IMR-90 (cell line): ENCODE measurements at regions not wholly inside any gene's neighbourhood (a gene's known extent, or its start where the extent isn't known, plus 50 kb on each side); places are given as distances from the start of the nearest gene placed in this dataset.

Experiments used
- ATAC-seq: fragments of 200-7000 bp; cut with Tn5 transposase; 2 replicates; pipeline ENCODE4 v1.9.1; 2020; ENCODE audit warnings: low read depth, mild to moderate bottlenecking, moderate library complexity
- BruUV-seq: library from RNA; stranded (reverse); fragments of 400-500 nt; replicated peaks from 2 replicates; lab custom pipeline; 2021; lab: Mats Ljungman, UMichigan
- CTCF ChIA-PET: fragments of 300-600 bp; formaldehyde crosslinking; extraction: SDS; loops from one replicate; lab custom pipeline; 2021; ENCODE audit warnings: antibody characterized with exemption; lab: Yijun Ruan, JAX
- POLR2A ChIA-PET: fragments of 300-600 bp; sonication (Branson Sonifier 250); formaldehyde crosslinking; loops from one replicate; lab custom pipeline; 2022; ENCODE audit warnings: antibody characterized with exemption; ENCODE audit not compliant: unreplicated experiment; lab: Charles Lee
- DNase-seq: peaks from one replicate; pipeline ENCODE4 v3.0.0; 2013
- H2AFZ ChIP-seq: replicated peaks from 2 replicates; pipeline ENCODE3; 2013; ENCODE audit warnings: low read length, mild to moderate bottlenecking; ENCODE audit not compliant: poor library complexity
- H2AK5ac ChIP-seq: 2 replicates; pipeline ENCODE4 v1.6.1; 2013; ENCODE audit warnings: low read depth, low read length, inconsistent platforms
- H2AK9ac ChIP-seq: replicated peaks from 2 replicates; pipeline ENCODE3; 2013; ENCODE audit warnings: mild to moderate bottlenecking, low read depth, low read length, moderate library complexity; ENCODE audit not compliant: poor library complexity
- H2BK120ac ChIP-seq: 2 replicates; pipeline ENCODE4 v1.6.1; 2013; ENCODE audit warnings: low read depth, low read length, inconsistent platforms
- H2BK15ac ChIP-seq: 3 replicates; pipeline ENCODE4 v1.6.1; 2013; ENCODE audit warnings: low read depth, low read length, inconsistent platforms
- H2BK20ac ChIP-seq: 2 replicates; pipeline ENCODE4 v1.6.1; 2013; ENCODE audit warnings: low read depth, mild to moderate bottlenecking, inconsistent platforms, low read length, moderate library complexity
- H2BK5ac ChIP-seq: 2 replicates; pipeline ENCODE4 v1.6.1; 2013; ENCODE audit warnings: mild to moderate bottlenecking, low read depth, low read length, inconsistent platforms; ENCODE audit not compliant: poor library complexity, severe bottlenecking
- H3K14ac ChIP-seq: replicated peaks from 2 replicates; pipeline ENCODE4 v1.6.1; 2013; ENCODE audit warnings: low read depth, low read length, inconsistent platforms
- H3K18ac ChIP-seq: 2 replicates; pipeline ENCODE4 v1.6.1; 2013; ENCODE audit warnings: low read depth, low read length, control low read depth
- H3K23ac ChIP-seq: 2 replicates; pipeline ENCODE4 v1.6.1; 2013; ENCODE audit warnings: low read depth, low read length, inconsistent platforms
- H3K27ac ChIP-seq: 2 replicates; pipeline ENCODE4 v1.5.1; 2013; ENCODE audit warnings: mild to moderate bottlenecking, control low read depth, low read length; ENCODE audit not compliant: insufficient read depth
- H3K27me3 ChIP-seq: 2 replicates; pipeline ENCODE4 v1.6.1; 2013; ENCODE audit warnings: low read length; ENCODE audit not compliant: control insufficient read depth, insufficient read depth
- H3K36me3 ChIP-seq: 2 replicates; pipeline ENCODE4 v1.6.1; 2013; ENCODE audit warnings: low read length, mixed read lengths; ENCODE audit not compliant: control insufficient read depth, insufficient read depth
- H3K4ac ChIP-seq: 2 replicates; pipeline ENCODE4 v1.6.1; 2013; ENCODE audit warnings: low read depth, low read length, inconsistent platforms
- H3K4me1 ChIP-seq: 2 replicates; pipeline ENCODE4 v1.6.1; 2013; ENCODE audit warnings: low read length, mixed read lengths; ENCODE audit not compliant: control insufficient read depth, insufficient read depth
- H3K4me2 ChIP-seq: 2 replicates; pipeline ENCODE4 v1.6.1; 2013; ENCODE audit warnings: low read depth, mild to moderate bottlenecking, control low read depth, low read length, moderate library complexity
- H3K4me3 ChIP-seq: 2 replicates; pipeline ENCODE4 v1.5.1; 2013; ENCODE audit warnings: low read depth, mild to moderate bottlenecking, control low read depth, low read length, moderate library complexity; ENCODE audit not compliant: insufficient read depth
- H3K56ac ChIP-seq: 2 replicates; pipeline ENCODE4 v1.6.1; 2013; ENCODE audit warnings: low read length, inconsistent platforms; ENCODE audit not compliant: insufficient read depth; ENCODE audit errors: extremely low read depth
- H3K79me1 ChIP-seq, 2 experiments: 2 replicates each; pipeline ENCODE4 v1.6.1; 2013; ENCODE audit warnings: low read length in 2 of 2, inconsistent platforms in 1 of 2, low read depth in 1 of 2
- H3K9ac ChIP-seq: 2 replicates; pipeline ENCODE4 v1.6.1; 2013; ENCODE audit warnings: low read depth, low read length, control low read depth
- H3K9me1 ChIP-seq: 2 replicates; pipeline ENCODE4 v1.6.1; 2013; ENCODE audit warnings: low read length, inconsistent platforms; ENCODE audit not compliant: insufficient read depth
- H3K9me3 ChIP-seq: 2 replicates; pipeline ENCODE4 v1.6.1; 2013; ENCODE audit warnings: low read length; ENCODE audit not compliant: control insufficient read depth, insufficient read depth
- H4K20me1 ChIP-seq: 2 replicates; pipeline ENCODE4 v1.6.1; 2013; ENCODE audit warnings: low read length, inconsistent platforms; ENCODE audit not compliant: insufficient read depth
- H4K5ac ChIP-seq: 2 replicates; pipeline ENCODE4 v1.6.1; 2013; ENCODE audit warnings: mild to moderate bottlenecking, low read depth, low read length, control low read depth
- H4K8ac ChIP-seq, 2 experiments: 2 replicates each; pipeline ENCODE4 v1.6.1; 2013; ENCODE audit warnings: low read depth in 2 of 2, low read length in 2 of 2, control low read depth in 1 of 2, inconsistent platforms in 1 of 2
- H4K91ac ChIP-seq: 2 replicates; pipeline ENCODE4 v1.6.1; 2013; ENCODE audit warnings: low read depth, low read length, inconsistent platforms; ENCODE audit not compliant: insufficient read depth
- BHLHE40 ChIP-seq: fragments of 150-350 bp; IDR thresholded peaks from 2 replicates; pipeline ENCODE4 v1.6.1; 2016; ENCODE audit warnings: mild to moderate bottlenecking, low read depth, low read length
- CEBPB ChIP-seq: IDR thresholded peaks from 2 replicates; pipeline ENCODE4 v1.6.1; 2012; ENCODE audit warnings: low read depth, low read length, improper control_type of control experiment
- CHD1 ChIP-seq: IDR thresholded peaks from 2 replicates; pipeline ENCODE4 v1.6.1; 2012; ENCODE audit warnings: low read depth, low read length, improper control_type of control experiment
- CTCF ChIP-seq: conservative IDR thresholded peaks from 2 replicates; pipeline ENCODE4 v1.5.1; 2012; ENCODE audit warnings: mild to moderate bottlenecking, low read depth, low read length, improper control_type of control experiment
- ELK1 ChIP-seq: fragments of 150-350 bp; IDR thresholded peaks from 2 replicates; pipeline ENCODE4 v1.6.1; 2016; ENCODE audit warnings: low read depth, mild to moderate bottlenecking, low read length, moderate library complexity, borderline replicate concordance
- FOS ChIP-seq: fragments of 150-350 bp; IDR thresholded peaks from 2 replicates; pipeline ENCODE4 v1.6.1; 2016; ENCODE audit warnings: low read depth, low read length
- MAFK ChIP-seq: IDR thresholded peaks from 2 replicates; pipeline ENCODE4 v1.6.1; 2012; ENCODE audit warnings: low read depth, low read length, improper control_type of control experiment
- MAZ ChIP-seq: IDR thresholded peaks from 2 replicates; pipeline ENCODE4 v1.6.1; 2012; ENCODE audit warnings: low read depth, mild to moderate bottlenecking, low read length, improper control_type of control experiment, moderate library complexity, borderline replicate concordance
- MXI1 ChIP-seq: IDR thresholded peaks from 2 replicates; pipeline ENCODE4 v1.6.1; 2012; ENCODE audit warnings: low read depth, mild to moderate bottlenecking, low read length, moderate library complexity, borderline replicate concordance
- NFE2L2 ChIP-seq: fragments of 150-350 bp; IDR thresholded peaks from 2 replicates; pipeline ENCODE4 v1.6.1; 2016; ENCODE audit warnings: low read depth, mild to moderate bottlenecking, low read length
- POLR2A ChIP-seq: IDR thresholded peaks from 2 replicates; pipeline ENCODE4 v1.6.1; 2012; ENCODE audit warnings: mild to moderate bottlenecking, low read depth, low read length
- RAD21 ChIP-seq: IDR thresholded peaks from 2 replicates; pipeline ENCODE4 v1.6.1; 2012; ENCODE audit warnings: low read length, improper control_type of control experiment
- RCOR1 ChIP-seq: IDR thresholded peaks from 2 replicates; pipeline ENCODE4 v1.6.1; 2012; ENCODE audit warnings: mild to moderate bottlenecking, low read length, improper control_type of control experiment; ENCODE audit not compliant: insufficient replicate concordance
- RFX5 ChIP-seq: IDR thresholded peaks from 2 replicates; pipeline ENCODE4 v1.8.0; 2012; ENCODE audit warnings: low read depth, mild to moderate bottlenecking, low read length, moderate library complexity
- SMC3 ChIP-seq: fragments of 150-350 bp; IDR thresholded peaks from 2 replicates; pipeline ENCODE4 v1.6.1; 2016; ENCODE audit warnings: low read depth, mild to moderate bottlenecking, antibody characterized with exemption, low read length, moderate library complexity
- USF2 ChIP-seq: fragments of 150-350 bp; IDR thresholded peaks from 2 replicates; pipeline ENCODE4 v1.6.1; 2017; ENCODE audit warnings: mild to moderate bottlenecking, antibody characterized with exemption, low read length, low read depth
- WGBS, 2 experiments: methylation state at CpG; one replicate each; pipeline versions ENCODE4 v1.1.5 to v1.1.7; 2013; ENCODE audit warnings: missing lambda C conversion rate in 2 of 2; ENCODE audit not compliant: insufficient read length in 1 of 2; ENCODE audit errors: extremely low coverage in 2 of 2; 5-methylcytosine and 5-hydroxymethylcytosine counted together
- dilution Hi-C: fragments of 300-500 bp; cut with HindIII; formaldehyde crosslinking; loops from one replicate; pipeline ENCODE4 v1.14.3; 2018; ENCODE audit warnings: low sequenced_read_pairs; ENCODE audit not compliant: unreplicated experiment
- in situ Hi-C: fragments of 300-500 bp; cut with MboI; formaldehyde crosslinking; loops from 3 replicates; pipeline ENCODE4 v1.14.3; 2019; ENCODE audit warnings: low sequenced_read_pairs, inconsistent platforms, mixed read lengths
- intact Hi-C: fragments of 100-400 bp; cut with micrococcal nuclease; formaldehyde crosslinking; loops from 2 replicates; pipeline ENCODE4 v1.10.0; 2022

- no peak overlapping the region for H2AFZ ChIP-seq
- H2AK5ac ChIP-seq = no peak overlapping the region
- no peak overlapping the region for H2AK9ac ChIP-seq
- no peaks in the 10 kb centered on the region for H4K20me1 ChIP-seq
- no peak overlapping the region for H3K14ac ChIP-seq
- in situ Hi-C loops = no loop called here
- H3K4me2 ChIP-seq = no peak overlapping the region
- H3K9me1 ChIP-seq = peaks cover 3% of the 10 kb centered on the region; the same call in 1 of the 2 replicates
- no peak overlapping the region for H3K4ac ChIP-seq
- H3K4me1 ChIP-seq = peaks cover 6% of the 10 kb centered on the region
- DNase-seq = no peak
- H3K9me3 ChIP-seq = no peaks in the 10 kb centered on the region
- no peak overlapping the region for H3K56ac ChIP-seq
- no peak overlapping the region for H2BK20ac ChIP-seq
- no peak for ATAC-seq
- H4K91ac ChIP-seq = no peak overlapping the region
- no peak overlapping the region for H4K8ac ChIP-seq
- no peak overlapping the region for H2BK15ac ChIP-seq
- TF ChIP-seq NFE2L2 = no peak
- TF ChIP-seq ELK1 = no peak
- TF ChIP-seq MAZ = no peak
- TF ChIP-seq CHD1 = no peak
- no peak for TF ChIP-seq RAD21
- no peak for TF ChIP-seq MAFK
- no peak for TF ChIP-seq SMC3
- no peak for TF ChIP-seq POLR2A
- TF ChIP-seq FOS = no peak
- no peak for TF ChIP-seq CTCF
- TF ChIP-seq RFX5 = no peak
- no peak for TF ChIP-seq RCOR1
- TF ChIP-seq MXI1 = no peak
- no peak for TF ChIP-seq USF2
- TF ChIP-seq BHLHE40 = no peak
- no peak for TF ChIP-seq CEBPB
- H3K79me1 ChIP-seq = no peaks in the 10 kb centered on the region
- no CpG with 5 or more reads among the region's 4 CpGs for WGBS, 2 experiments
- no peak overlapping the region for H3K9ac ChIP-seq
- H3K27me3 ChIP-seq = no peaks in the 10 kb centered on the region
- ChIA-PET CTCF (no interaction called here), POLR2A (no interaction called here)
- H3K23ac ChIP-seq = no peak overlapping the region
- H2BK120ac ChIP-seq = no peak overlapping the region
- no TSS peak for BruUV-seq
- H3K36me3 ChIP-seq = no peaks in the 10 kb centered on the region
- 0 out of 2 replicates have a peak overlapping the region, but pooled peaks have one; percentile 41 for H3K18ac ChIP-seq
- H3K4me3 ChIP-seq = no peak overlapping the region
- intact Hi-C loops = no loop called here
- no peak overlapping the region for H2BK5ac ChIP-seq
- dilution Hi-C loops = no loop called here
- H3K27ac ChIP-seq = no peak overlapping the region
- no peak overlapping the region for H4K5ac ChIP-seq
Measured at GRCh38 chr7:85522070-85522469, 335.2 kb upstream of the SEMA3D start.
